SJCRH30 (cell line): ENCODE measurements at regions not wholly inside any gene's neighbourhood (a gene's known extent, or its start where the extent isn't known, plus 50 kb on each side); places are given as distances from the start of the nearest gene placed in this dataset.
A peak's percentile ranks its signal among the peaks of the same experiment; 100 is the strongest.
"Not testable (repeated sequence)": the region's sequence is repeated elsewhere in the genome, so short reads cannot be mapped to it uniquely, and the experiment has no call there.

Source experiments
- DNase-seq, 2 experiments: peaks; one replicate each; pipeline ENCODE4 v3.0.0-alpha.2; 2015 to 2020
- H3K27ac ChIP-seq: fragments of 250-450 bp; sonication (Bioruptor Pico); 2 replicates; pipeline ENCODE4 v1.5.1; 2020; ENCODE audit warnings: mild to moderate bottlenecking, moderate library complexity
- H3K27me3 ChIP-seq: fragments of 250-450 bp; sonication (Bioruptor Pico); 2 replicates; pipeline ENCODE4 v1.5.1; 2020; ENCODE audit warnings: mild to moderate bottlenecking, moderate library complexity
- H3K36me3 ChIP-seq: fragments of 250-450 bp; sonication (Bioruptor Pico); 2 replicates; pipeline ENCODE4 v1.5.1; 2020; ENCODE audit warnings: mild to moderate bottlenecking, moderate library complexity
- H3K4me1 ChIP-seq: fragments of 250-450 bp; sonication (Bioruptor Pico); 2 replicates; pipeline ENCODE4 v1.5.1; 2020; ENCODE audit warnings: mild to moderate bottlenecking, moderate library complexity
- H3K4me3 ChIP-seq: fragments of 250-450 bp; sonication (Bioruptor Pico); 2 replicates; pipeline ENCODE4 v1.5.1; 2020; ENCODE audit warnings: mild to moderate bottlenecking, moderate library complexity
- H3K9me3 ChIP-seq: fragments of 250-450 bp; sonication (Bioruptor Pico); replicated peaks from 2 replicates; pipeline ENCODE4 v1.5.1; 2020; ENCODE audit warnings: mild to moderate bottlenecking, moderate library complexity

DNA sequence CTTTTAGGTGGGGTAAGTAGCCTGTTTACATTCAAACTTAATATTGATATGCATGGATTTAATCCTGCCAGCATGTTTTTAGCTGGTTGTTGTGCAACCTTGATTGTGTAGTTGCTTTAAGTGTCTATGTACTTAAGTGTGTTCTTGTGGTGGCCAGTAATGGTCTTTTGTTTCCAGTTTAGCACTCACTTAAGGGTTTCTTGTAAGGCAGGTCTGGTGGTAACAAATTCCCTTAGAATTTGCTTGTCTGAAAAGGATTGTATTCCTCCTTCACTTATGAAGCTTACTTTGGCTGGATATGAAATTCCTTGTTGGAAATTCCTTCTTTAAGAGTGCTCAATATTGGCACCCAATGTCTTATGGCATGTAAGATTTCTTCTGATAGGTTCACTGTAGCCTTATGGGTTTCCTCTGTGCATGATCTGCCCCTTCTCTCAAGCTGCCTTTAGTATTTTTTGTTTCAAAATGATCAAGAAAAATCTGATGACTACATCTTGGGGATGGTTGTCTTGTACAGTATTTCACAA, 289.0 kb upstream of the C1QTNF3 start:
- not testable (repeated sequence) for H3K4me3 ChIP-seq, H3K27ac ChIP-seq, H3K27me3 ChIP-seq, H3K4me1 ChIP-seq, DNase-seq, H3K36me3 ChIP-seq, H3K9me3 ChIP-seq

DNA sequence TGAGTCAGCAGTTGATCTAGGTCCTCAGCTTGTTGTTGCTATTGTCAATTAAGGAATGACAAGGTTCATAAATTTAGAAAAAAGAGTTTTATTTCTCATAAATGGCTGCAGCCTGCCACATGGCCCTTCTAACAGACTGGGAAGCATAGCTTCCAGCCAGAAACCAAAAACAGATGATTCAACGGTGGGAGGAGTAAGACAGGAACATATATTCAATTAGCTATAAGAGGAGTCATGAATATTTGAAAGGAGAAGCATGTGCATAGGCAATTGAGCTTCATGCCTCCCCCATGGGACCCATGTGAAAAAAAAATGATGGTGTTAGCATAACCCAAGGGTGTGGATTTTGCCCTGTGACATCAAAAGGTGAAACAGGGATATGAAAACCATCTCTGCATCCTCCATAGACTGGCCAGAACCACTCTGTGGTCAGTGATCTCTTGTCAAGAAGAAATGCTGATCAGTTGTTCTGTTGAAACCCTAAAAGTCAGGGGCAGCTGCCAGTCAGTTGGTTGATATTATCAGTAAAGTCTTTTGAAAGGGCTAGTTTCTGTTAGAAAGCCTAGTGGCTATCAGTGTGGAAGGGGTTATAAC, 296.5 kb upstream of the C1QTNF3 start:
- not testable (repeated sequence) for H3K27ac ChIP-seq, H3K27me3 ChIP-seq, H3K9me3 ChIP-seq, DNase-seq, H3K36me3 ChIP-seq, H3K4me1 ChIP-seq, H3K4me3 ChIP-seq

DNA sequence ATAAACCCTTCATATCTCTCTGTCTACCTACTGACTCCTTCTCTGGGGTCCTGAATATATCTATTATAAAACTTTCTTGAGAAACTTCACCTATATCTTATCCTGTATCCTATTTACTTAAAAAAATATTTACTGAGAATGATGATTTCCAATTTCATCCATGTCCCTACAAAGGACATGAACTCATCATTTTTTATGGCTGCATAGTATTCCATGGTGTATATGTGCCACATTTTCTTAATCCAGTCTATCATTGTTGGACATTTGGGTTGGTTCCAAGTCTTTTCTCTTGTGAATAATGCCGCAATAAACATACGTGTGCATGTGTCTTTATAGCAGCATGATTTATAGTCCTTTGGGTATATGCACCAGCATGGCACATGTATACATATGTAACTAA, 301.7 kb upstream of the RAI14 start:
- not testable (repeated sequence) for H3K4me3 ChIP-seq, DNase-seq, H3K36me3 ChIP-seq, H3K27me3 ChIP-seq, H3K27ac ChIP-seq, H3K4me1 ChIP-seq, H3K9me3 ChIP-seq

DNA sequence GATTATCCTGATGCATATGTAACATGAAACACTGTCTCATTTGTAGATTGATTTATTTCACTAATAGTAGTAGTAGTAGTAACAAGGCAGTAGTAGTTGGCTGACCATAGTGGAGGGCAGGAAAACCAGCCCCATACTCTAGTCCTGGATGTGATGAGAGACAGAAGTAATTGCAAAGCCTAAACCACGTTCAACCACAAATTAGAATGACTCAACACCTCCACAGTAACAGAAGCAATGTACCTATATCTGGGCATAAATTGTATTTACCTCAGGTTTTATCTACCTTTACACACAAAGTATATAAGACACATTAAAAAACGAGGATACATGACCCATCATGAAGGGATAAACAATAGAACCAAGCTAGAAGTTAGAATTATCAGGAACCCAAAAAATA, 284.7 kb upstream of the RAI14 start:
- not testable (repeated sequence) for H3K9me3 ChIP-seq, H3K4me3 ChIP-seq, H3K27ac ChIP-seq, H3K36me3 ChIP-seq, H3K27me3 ChIP-seq, H3K4me1 ChIP-seq, DNase-seq

DNA sequence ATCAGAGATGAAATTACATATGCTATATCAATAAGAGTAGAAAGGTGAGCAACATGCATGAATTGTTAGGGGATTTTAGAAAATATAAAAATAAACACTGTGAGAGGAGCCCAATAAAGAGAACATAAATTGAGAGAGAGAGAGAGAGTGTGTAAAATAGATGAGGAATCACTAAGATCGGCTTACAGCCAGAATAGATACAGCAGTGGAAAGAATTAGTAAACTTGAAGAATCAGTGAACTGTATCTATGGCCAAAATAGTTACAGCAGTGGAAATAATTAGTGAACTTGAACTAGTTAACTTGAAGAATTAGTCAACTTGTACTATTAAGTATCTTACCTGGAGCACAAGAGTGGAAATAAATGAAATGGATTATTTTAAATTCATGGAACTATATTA, 284.3 kb upstream of the RAI14 start:
- not testable (repeated sequence) for H3K9me3 ChIP-seq, H3K36me3 ChIP-seq, H3K27me3 ChIP-seq, H3K27ac ChIP-seq, H3K4me1 ChIP-seq, H3K4me3 ChIP-seq, DNase-seq

DNA sequence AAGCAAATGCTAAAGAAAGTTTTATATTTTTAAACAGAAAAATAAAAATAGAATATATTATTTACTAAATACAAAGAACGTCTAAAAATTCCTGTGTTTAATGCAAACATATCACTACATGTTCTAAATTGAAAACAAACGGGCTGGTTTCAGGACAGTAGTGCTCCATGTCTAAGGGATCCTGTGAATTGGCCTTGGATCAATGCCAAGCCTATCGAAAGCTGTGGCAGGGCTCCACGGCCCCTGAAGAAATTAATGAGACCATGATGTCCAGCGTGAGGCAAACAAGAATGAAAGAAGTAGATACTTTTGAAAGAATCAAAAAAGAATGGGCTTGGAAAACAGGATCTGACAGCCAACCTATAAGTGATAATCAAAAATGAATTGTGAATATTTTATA, 283.4 kb upstream of the RAI14 start:
- not testable (repeated sequence) for H3K4me1 ChIP-seq, H3K4me3 ChIP-seq, H3K9me3 ChIP-seq, H3K36me3 ChIP-seq, H3K27ac ChIP-seq, H3K27me3 ChIP-seq
- DNase-seq: peak in 1 of 2 experiments; percentile 46

DNA sequence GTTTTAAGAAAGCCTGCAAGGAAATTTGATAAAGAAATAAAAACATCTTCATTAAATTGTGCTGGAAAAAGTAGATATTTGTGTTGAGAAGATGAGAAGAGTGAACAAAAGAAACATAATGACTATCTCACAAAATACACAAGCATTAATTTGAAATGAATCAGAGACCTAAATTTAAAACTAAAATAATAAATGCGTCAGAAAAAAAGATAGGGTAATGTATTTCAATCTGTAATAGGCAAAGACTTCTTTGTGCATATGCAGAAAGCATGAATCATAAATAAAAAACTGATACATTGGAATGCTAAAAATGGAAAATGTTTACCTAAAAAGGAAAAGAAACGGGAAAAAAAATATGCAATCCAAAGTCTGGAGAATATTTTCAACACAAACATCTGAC, 278.5 kb upstream of the RAI14 start:
- not testable (repeated sequence) for H3K4me3 ChIP-seq, H3K4me1 ChIP-seq, H3K36me3 ChIP-seq, H3K27ac ChIP-seq, H3K9me3 ChIP-seq, H3K27me3 ChIP-seq, DNase-seq

DNA sequence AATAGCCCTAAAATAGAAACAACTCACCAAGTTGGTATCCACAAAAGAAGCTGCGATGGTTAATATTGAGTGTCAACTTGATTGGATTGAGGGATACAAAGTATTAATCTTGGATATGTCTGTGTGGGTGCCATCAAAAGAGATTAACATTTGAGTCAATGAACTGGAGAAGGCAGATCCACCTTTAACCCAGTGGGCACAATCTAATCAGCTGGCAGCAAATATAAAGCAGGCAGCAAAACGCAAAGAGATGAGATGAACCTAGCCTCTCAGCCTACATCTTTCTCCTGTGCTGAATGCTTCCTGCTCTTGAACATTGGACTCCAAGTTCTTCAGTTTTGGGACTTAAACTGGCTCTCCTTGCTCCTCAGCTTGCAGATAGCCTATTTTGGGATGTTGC, 277.6 kb upstream of the RAI14 start:
- not testable (repeated sequence) for H3K4me3 ChIP-seq, H3K27me3 ChIP-seq, H3K27ac ChIP-seq, H3K4me1 ChIP-seq, H3K36me3 ChIP-seq, H3K9me3 ChIP-seq, DNase-seq

DNA sequence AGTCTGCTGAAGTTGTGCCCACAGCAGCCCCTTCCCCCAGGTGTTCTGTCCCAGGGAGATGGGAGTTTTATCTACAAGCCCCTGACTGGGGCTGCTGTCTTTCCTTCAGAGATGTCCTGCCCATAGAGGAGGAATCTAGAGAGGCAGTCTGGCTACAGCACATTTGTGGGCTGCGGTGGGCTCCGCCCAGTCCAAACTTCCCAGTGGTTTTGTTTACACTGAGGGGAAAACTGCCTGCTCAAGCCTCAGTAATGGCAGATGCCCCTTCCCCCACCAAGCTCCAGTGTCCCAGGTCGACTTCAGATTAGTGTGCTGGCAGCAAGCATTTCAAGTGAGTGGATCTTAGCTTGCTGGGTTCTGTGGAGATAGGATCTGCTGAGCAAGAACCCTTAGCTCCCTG, 267.4 kb upstream of the RAI14 start:
- not testable (repeated sequence) for H3K4me3 ChIP-seq, H3K36me3 ChIP-seq, H3K9me3 ChIP-seq, H3K27ac ChIP-seq, H3K4me1 ChIP-seq, DNase-seq, H3K27me3 ChIP-seq

DNA sequence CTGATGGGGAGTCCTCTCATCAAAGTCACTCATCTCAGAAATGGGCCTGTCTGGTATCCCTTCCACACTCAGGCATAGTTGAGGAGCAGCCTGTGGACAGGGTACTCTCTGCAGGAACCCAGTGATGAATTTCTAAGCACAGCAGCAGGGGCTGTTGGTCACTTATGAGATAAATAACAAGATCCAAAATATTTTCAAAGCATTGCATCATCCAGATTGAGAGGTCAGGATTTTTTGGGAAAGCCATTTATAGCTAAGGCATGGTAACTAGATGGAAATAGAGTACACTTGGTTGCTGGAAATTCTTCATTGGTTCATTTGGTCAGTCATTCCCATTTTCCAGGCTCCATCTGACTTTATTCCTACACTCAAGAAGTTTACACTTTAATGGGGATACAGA, 246.8 kb upstream of the RAI14 start:
- Histone ChIP-seq H3K4me3 (no peak overlapping the region), H3K36me3 (no peaks in the 10 kb centered on the region), H3K9me3 (no peaks in the 10 kb centered on the region), H3K4me1 (peaks cover 10% of the 10 kb centered on the region), H3K27me3 (no peaks in the 10 kb centered on the region; the same call in 1 of the 2 replicates), H3K27ac (no peak overlapping the region)
- no peak for DNase-seq

DNA sequence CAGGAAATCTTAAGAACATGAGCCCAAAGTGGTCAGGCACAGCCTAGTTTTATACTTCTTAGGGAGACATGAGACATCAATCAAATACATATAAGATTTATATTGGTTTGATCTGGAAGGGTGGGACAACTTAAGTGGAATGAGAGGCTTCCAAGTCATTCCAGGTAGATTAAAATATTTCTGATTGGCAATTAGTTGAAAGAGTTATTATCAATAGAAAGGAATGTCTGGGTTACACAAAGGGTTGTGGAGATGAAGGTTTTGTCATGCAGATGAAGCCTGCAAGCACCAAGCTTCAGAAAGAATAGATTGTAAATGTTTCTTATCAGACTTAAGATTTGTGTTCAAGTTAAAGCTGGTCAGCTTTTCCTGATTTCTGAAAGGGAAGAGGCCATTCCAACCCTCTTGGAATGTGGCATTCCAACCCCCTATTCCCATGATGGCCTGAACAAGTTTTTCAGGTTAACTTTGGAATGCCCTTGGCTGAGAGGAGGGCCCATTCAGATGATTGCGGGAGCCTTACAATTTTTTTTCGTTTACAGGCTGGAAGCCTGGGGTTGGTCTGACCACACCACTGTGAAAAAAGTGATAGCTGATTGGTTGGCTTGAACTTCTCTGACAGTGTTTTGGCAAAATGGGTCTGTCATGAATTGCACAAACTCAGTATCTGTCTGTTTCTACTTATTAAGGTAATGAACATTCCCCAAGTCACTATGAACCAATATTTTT, 245.6 kb upstream of the RAI14 start:
- Histone ChIP-seq H3K27me3 (no peaks in the 10 kb centered on the region; the same call in 1 of the 2 replicates), H3K4me1 (peaks cover 10% of the 10 kb centered on the region), H3K27ac (no peak overlapping the region), H3K9me3 (no peaks in the 10 kb centered on the region), H3K36me3 (no peaks in the 10 kb centered on the region), H3K4me3 (no peak overlapping the region)
- DNase-seq: no peak

DNA sequence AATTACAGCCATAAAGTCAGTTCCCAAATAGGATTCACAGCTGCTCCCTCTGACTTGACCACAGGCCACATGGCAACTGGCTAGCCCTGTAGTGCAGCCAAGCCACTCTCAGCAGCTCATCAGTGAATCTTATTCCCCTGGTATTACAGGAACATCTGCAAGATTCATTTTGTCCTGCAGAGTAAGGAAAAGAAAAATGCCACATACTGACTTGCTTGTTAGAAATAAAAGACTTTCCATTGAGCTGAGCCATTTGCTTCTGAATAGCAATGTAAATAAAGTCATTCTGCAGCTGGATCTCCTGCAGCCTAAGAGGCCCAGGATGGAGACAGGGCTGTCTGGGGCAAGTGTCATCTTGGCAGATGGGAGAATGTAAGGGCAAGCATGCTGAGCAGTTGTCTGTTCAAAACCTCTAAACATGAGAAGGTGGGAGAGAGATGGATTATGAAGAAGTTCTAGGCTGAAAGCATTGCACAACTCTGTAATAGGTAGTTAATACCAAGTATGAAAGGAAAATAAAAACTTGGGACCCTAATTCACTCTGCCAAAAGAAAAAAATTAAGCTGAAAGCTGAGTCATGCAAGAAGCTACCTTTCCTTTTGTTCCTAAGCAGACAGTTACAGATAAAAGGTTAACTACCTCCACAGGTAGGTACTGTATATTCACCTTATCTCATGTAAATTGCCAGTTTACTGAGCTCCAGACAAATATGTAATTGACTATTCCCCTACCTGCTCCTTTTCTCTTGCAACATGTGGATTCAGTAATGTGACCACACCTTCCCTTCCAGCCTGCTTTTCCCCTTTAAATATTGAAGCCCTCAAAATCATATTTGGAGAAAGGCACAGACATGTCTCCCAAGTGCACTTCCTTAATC, 244.4 kb upstream of the RAI14 start:
- H3K9me3 ChIP-seq: no peaks in the 10 kb centered on the region
- H3K36me3 ChIP-seq: no peaks in the 10 kb centered on the region
- peaks cover 10% of the 10 kb centered on the region for H3K4me1 ChIP-seq
- H3K27me3 ChIP-seq: no peaks in the 10 kb centered on the region; the same call in 1 of the 2 replicates
- DNase-seq: peak; percentile 16 to 30
- H3K4me3 ChIP-seq: no peak overlapping the region
- no peak overlapping the region for H3K27ac ChIP-seq

DNA sequence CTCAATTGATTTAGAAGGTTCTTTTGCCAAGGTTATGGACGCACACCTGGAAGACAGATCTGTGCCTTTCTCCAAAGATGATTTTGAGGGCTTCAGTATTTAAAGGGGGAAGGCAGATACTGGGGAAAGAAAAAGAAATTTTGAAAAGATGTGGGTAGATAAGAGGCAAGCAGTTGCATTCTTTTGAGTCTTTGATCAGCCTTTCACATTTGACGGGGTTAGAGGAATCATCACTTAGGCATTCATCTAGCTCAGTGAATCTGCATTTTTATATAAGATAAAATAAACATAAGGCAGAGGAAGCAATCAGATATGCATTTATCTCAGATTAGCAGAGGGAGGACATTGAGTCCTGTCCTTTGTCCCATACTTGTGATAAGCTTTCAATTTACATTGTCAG, 243.4 kb upstream of the RAI14 start:
- no peak overlapping the region for H3K27ac ChIP-seq
- no peaks in the 10 kb centered on the region; the same call in 1 of the 2 replicates for H3K27me3 ChIP-seq
- peaks cover 10% of the 10 kb centered on the region for H3K4me1 ChIP-seq
- H3K9me3 ChIP-seq: no peaks in the 10 kb centered on the region
- H3K4me3 ChIP-seq: no peak overlapping the region
- no peak for DNase-seq
- no peaks in the 10 kb centered on the region for H3K36me3 ChIP-seq

DNA sequence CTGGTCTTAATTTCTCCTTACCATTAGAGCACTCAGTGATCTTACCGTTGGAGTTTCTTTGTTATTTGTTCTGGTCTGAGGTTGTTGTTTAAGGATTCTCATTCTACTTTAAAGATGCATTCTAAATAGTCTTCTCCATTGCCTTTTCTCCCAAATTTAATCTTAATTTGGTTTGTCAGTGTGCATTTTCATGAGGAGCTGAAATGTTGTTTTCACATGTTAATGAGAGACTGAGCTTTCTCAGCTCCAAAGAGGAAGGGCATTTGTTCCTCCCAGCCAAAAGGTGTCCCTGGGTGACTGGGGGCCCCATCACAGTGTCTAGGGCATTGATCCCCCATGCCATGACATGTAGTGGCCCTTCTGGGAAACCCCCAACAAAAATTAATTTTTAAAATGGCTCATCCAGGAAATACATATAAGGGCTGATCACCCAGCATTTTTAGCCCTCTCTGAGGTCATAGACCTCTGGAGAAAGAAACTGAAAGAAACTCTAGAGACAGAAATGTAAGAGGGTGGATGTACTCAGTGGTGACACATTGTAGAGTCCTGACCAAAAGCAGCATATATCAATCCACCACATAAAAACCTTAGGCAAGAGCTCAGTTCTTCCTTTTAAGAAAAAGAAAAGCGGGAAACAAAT, 240.4 kb upstream of the RAI14 start:
- Histone ChIP-seq H3K4me1 (peaks cover 10% of the 10 kb centered on the region), H3K9me3 (peaks cover 13% of the 10 kb centered on the region; the same call in 1 of the 2 replicates), H3K27me3 (no peaks in the 10 kb centered on the region), H3K27ac (no peak overlapping the region), H3K4me3 (no peak overlapping the region), H3K36me3 (no peaks in the 10 kb centered on the region)
- no peak for DNase-seq

DNA sequence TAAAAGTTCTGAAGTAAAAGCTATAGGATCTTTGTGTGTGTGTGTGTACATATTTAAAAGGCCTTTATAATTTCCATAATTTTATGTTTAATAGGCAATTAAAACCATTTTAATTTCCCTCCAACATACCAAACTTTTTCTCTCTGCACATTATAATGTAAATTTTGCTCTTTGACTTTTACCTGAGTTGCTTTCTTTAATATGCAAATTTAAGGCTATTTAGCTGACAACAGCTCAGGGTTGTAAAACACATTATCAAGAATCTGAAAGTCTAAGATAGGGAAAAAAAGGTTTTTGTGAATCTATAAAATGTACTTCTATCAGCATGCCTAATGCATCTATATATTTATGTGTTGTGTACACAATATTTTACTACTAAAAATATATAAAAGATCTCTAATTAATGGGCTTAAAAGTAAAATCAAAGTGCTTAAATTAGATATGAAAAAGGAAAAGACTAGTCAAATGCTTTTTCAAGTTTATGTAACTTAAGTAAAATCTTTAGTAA, 239.6 kb upstream of the RAI14 start:
- DNase-seq: no peak
- H3K9me3 ChIP-seq: peaks cover 13% of the 10 kb centered on the region; the same call in 1 of the 2 replicates
- no peaks in the 10 kb centered on the region for H3K36me3 ChIP-seq
- peaks cover 10% of the 10 kb centered on the region for H3K4me1 ChIP-seq
- H3K27me3 ChIP-seq: no peaks in the 10 kb centered on the region
- H3K27ac ChIP-seq: no peak overlapping the region
- H3K4me3 ChIP-seq: no peak overlapping the region
